ENCODE measurements at regions not wholly inside any gene's neighbourhood (a gene's known extent, or its start where the extent isn't known, plus 50 kb on each side); places are given as distances from the start of the nearest gene placed in this dataset.

GRCh38 chr4:38396091-38396490, 267.9 kb upstream of the KLF3 start:
- Histone ChIP-seq H4K8ac (ENCODE audit: low read depth, low read length) (no peak overlapping the region), H2BK120ac (ENCODE audit: insufficient read depth, low read length, poor library complexity) (no peak overlapping the region), H3K23ac (ENCODE audit: low read length) (no peak overlapping the region), H3K9me3 (ENCODE audit: insufficient read depth, low read depth, low read length) (peaks cover 8% of the 10 kb centered on the region), H2BK5ac (ENCODE audit: low read depth, low read length, poor library complexity) (no peak overlapping the region), H3K4me2 (ENCODE audit: low read length) (no peak overlapping the region), H4K12ac (ENCODE audit: low read depth, low read length) (no peak overlapping the region), H2AK5ac (ENCODE audit: low read length) (no peak overlapping the region), H3K79me1 (ENCODE audit: low read length) (no peaks in the 10 kb centered on the region), H3K4me1 (ENCODE audit: control insufficient read depth in 1 of 2, insufficient read depth in 2 of 2, low read length in 2 of 2) (no peaks in the 10 kb centered on the region), H3K14ac (ENCODE audit: low read length) (no peak overlapping the region), H2AFZ (ENCODE audit: insufficient read depth, low read length, poor library complexity) (no peak overlapping the region), H3K27me3 (ENCODE audit: insufficient read depth, low read length) (no peaks in the 10 kb centered on the region), H3K18ac (ENCODE audit: low read length) (no peak overlapping the region), H4K91ac (ENCODE audit: low read depth, low read length) (no peak overlapping the region), H3K4me3 (ENCODE audit: low read depth, low read length) (no peak overlapping the region), H2BK12ac (ENCODE audit: low read length) (no peak overlapping the region), H3K4ac (ENCODE audit: low read depth, low read length) (no peak overlapping the region), H3K9ac (ENCODE audit: low read length) (no peak overlapping the region), H3K36me3 (ENCODE audit: control insufficient read depth in 1 of 2, insufficient read depth in 2 of 2, low read length in 2 of 2) (peaks cover 0 to 1% of the 10 kb centered on the region in 2 experiments), H3K79me2 (ENCODE audit: control insufficient read depth, insufficient read depth, low read length, poor library complexity) (no peaks in the 10 kb centered on the region), H3K27ac (ENCODE audit: low read depth, low read length) (no peak overlapping the region)
- DNase-seq = no peak
- no CpG with 5 or more reads among the region's 3 CpGs for WGBS (ENCODE audit: extremely low coverage, insufficient coverage, insufficient read length)

GRCh38 chr4:38396845-38397547, 267.0 kb upstream of the KLF3 start:
- Histone ChIP-seq H3K27me3 (ENCODE audit: insufficient read depth, low read length) (no peaks in the 10 kb centered on the region), H3K27ac (ENCODE audit: low read depth, low read length) (no peak overlapping the region), H3K4ac (ENCODE audit: low read depth, low read length) (no peak overlapping the region), H4K8ac (ENCODE audit: low read depth, low read length) (no peak overlapping the region), H2BK5ac (ENCODE audit: low read depth, low read length, poor library complexity) (no peak overlapping the region), H3K4me1 (ENCODE audit: control insufficient read depth in 1 of 2, insufficient read depth in 2 of 2, low read length in 2 of 2) (no peaks in the 10 kb centered on the region), H3K18ac (ENCODE audit: low read length) (no peak overlapping the region), H2AK5ac (ENCODE audit: low read length) (no peak overlapping the region), H3K23ac (ENCODE audit: low read length) (no peak overlapping the region), H3K14ac (ENCODE audit: low read length) (no peak overlapping the region), H3K79me2 (ENCODE audit: control insufficient read depth, insufficient read depth, low read length, poor library complexity) (no peaks in the 10 kb centered on the region), H3K36me3 (ENCODE audit: control insufficient read depth in 1 of 2, insufficient read depth in 2 of 2, low read length in 2 of 2) (peaks cover 0 to 1% of the 10 kb centered on the region in 2 experiments), H4K12ac (ENCODE audit: low read depth, low read length) (no peak overlapping the region), H3K79me1 (ENCODE audit: low read length) (no peaks in the 10 kb centered on the region), H2BK120ac (ENCODE audit: insufficient read depth, low read length, poor library complexity) (no peak overlapping the region), H3K4me2 (ENCODE audit: low read length) (no peak overlapping the region), H2AFZ (ENCODE audit: insufficient read depth, low read length, poor library complexity) (no peak overlapping the region), H2BK12ac (ENCODE audit: low read length) (no peak overlapping the region), H4K91ac (ENCODE audit: low read depth, low read length) (no peak overlapping the region), H3K4me3 (ENCODE audit: low read depth, low read length) (no peak overlapping the region), H3K9ac (ENCODE audit: low read length) (no peak overlapping the region), H3K9me3 (ENCODE audit: insufficient read depth, low read depth, low read length) (peaks cover 8% of the 10 kb centered on the region)
- no peak for DNase-seq
- no CpG with 5 or more reads among the region's 4 CpGs for WGBS (ENCODE audit: extremely low coverage, insufficient coverage, insufficient read length)

GRCh38 chr4:38400946-38401345, 263.1 kb upstream of the KLF3 start:
- Histone ChIP-seq H3K27ac (ENCODE audit: low read depth, low read length) (no peak overlapping the region), H3K4me2 (ENCODE audit: low read length) (no peak overlapping the region), H4K8ac (ENCODE audit: low read depth, low read length) (no peak overlapping the region), H3K36me3 (ENCODE audit: control insufficient read depth in 1 of 2, insufficient read depth in 2 of 2, low read length in 2 of 2) (no peaks in the 10 kb centered on the region), H2BK120ac (ENCODE audit: insufficient read depth, low read length, poor library complexity) (no peak overlapping the region), H3K14ac (ENCODE audit: low read length) (no peak overlapping the region), H3K4ac (ENCODE audit: low read depth, low read length) (no peak overlapping the region), H3K9ac (ENCODE audit: low read length) (no peak overlapping the region), H2AFZ (ENCODE audit: insufficient read depth, low read length, poor library complexity) (no peak overlapping the region), H2BK5ac (ENCODE audit: low read depth, low read length, poor library complexity) (no peak overlapping the region), H3K23ac (ENCODE audit: low read length) (no peak overlapping the region), H3K4me3 (ENCODE audit: low read depth, low read length) (no peak overlapping the region), H2BK12ac (ENCODE audit: low read length) (no peak overlapping the region), H3K79me2 (ENCODE audit: control insufficient read depth, insufficient read depth, low read length, poor library complexity) (no peaks in the 10 kb centered on the region), H2AK5ac (ENCODE audit: low read length) (no peak overlapping the region), H3K79me1 (ENCODE audit: low read length) (no peaks in the 10 kb centered on the region), H3K4me1 (ENCODE audit: control insufficient read depth in 1 of 2, insufficient read depth in 2 of 2, low read length in 2 of 2) (no peaks in the 10 kb centered on the region), H3K18ac (ENCODE audit: low read length) (no peak overlapping the region), H3K27me3 (ENCODE audit: insufficient read depth, low read length) (no peaks in the 10 kb centered on the region), H4K91ac (ENCODE audit: low read depth, low read length) (no peak overlapping the region), H3K9me3 (ENCODE audit: insufficient read depth, low read depth, low read length) (peaks cover 2% of the 10 kb centered on the region), H4K12ac (ENCODE audit: low read depth, low read length) (no peak overlapping the region)
- DNase-seq = no peak
- no CpG with 5 or more reads among the region's 3 CpGs for WGBS (ENCODE audit: extremely low coverage, insufficient coverage, insufficient read length)

GRCh38 chr4:38406243-38406642, 257.8 kb upstream of the KLF3 start:
- Histone ChIP-seq H2AK5ac (ENCODE audit: low read length) (no peak overlapping the region), H3K4me2 (ENCODE audit: low read length) (no peak overlapping the region), H3K18ac (ENCODE audit: low read length) (no peak overlapping the region), H3K4ac (ENCODE audit: low read depth, low read length) (no peak overlapping the region), H2BK5ac (ENCODE audit: low read depth, low read length, poor library complexity) (no peak overlapping the region), H3K14ac (ENCODE audit: low read length) (no peak overlapping the region), H4K12ac (ENCODE audit: low read depth, low read length) (no peak overlapping the region), H3K4me1 (ENCODE audit: control insufficient read depth in 1 of 2, insufficient read depth in 2 of 2, low read length in 2 of 2) (no peaks in the 10 kb centered on the region), H3K9me3 (ENCODE audit: insufficient read depth, low read depth, low read length) (no peaks in the 10 kb centered on the region), H3K23ac (ENCODE audit: low read length) (no peak overlapping the region), H3K27me3 (ENCODE audit: insufficient read depth, low read length) (no peaks in the 10 kb centered on the region), H4K8ac (ENCODE audit: low read depth, low read length) (no peak overlapping the region), H3K36me3 (ENCODE audit: control insufficient read depth in 1 of 2, insufficient read depth in 2 of 2, low read length in 2 of 2) (no peaks in the 10 kb centered on the region), H3K79me1 (ENCODE audit: low read length) (no peaks in the 10 kb centered on the region), H2AFZ (ENCODE audit: insufficient read depth, low read length, poor library complexity) (no peak overlapping the region), H3K9ac (ENCODE audit: low read length) (no peak overlapping the region), H3K79me2 (ENCODE audit: control insufficient read depth, insufficient read depth, low read length, poor library complexity) (no peaks in the 10 kb centered on the region), H3K4me3 (ENCODE audit: low read depth, low read length) (no peak overlapping the region), H2BK120ac (ENCODE audit: insufficient read depth, low read length, poor library complexity) (no peak overlapping the region), H4K91ac (ENCODE audit: low read depth, low read length) (no peak overlapping the region), H3K27ac (ENCODE audit: low read depth, low read length) (no peak overlapping the region), H2BK12ac (ENCODE audit: low read length) (no peak overlapping the region)
- DNase-seq = no peak
- WGBS (ENCODE audit: extremely low coverage, insufficient coverage, insufficient read length) = no CpG with 5 or more reads among the region's 3 CpGs
